DND-41 (cell line): ENCODE measurements at regions not wholly inside any gene's neighbourhood (a gene's known extent, or its start where the extent isn't known, plus 50 kb on each side); places are given as distances from the start of the nearest gene placed in this dataset.

Source experiments
- ATAC-seq: fragments of 200-7000 bp; cut with Tn5 transposase; 3 replicates; pipeline ENCODE4 v1.9.1; 2021; ENCODE audit warnings: low read depth; ENCODE audit not compliant: insufficient read depth
- DNase-seq: peaks from one replicate; pipeline ENCODE4 v3.0.0-alpha.2; 2020
- H2AFZ ChIP-seq: 2 replicates; pipeline ENCODE4 v1.6.0; 2012; ENCODE audit warnings: low read depth, low read length
- H3K27ac ChIP-seq: 2 replicates; pipeline ENCODE4 v1.5.1; 2012; ENCODE audit warnings: low read length, inconsistent platforms
- H3K27me3 ChIP-seq: fragments of 200-600 bp; sonication (generic); 2 replicates; pipeline ENCODE4 v1.6.0; 2012; ENCODE audit warnings: low read length, mild to moderate bottlenecking, inconsistent platforms; ENCODE audit not compliant: insufficient read depth, poor library complexity
- H3K36me3 ChIP-seq: 2 replicates; pipeline ENCODE4 v1.5.1; 2012; ENCODE audit warnings: low read length, inconsistent platforms; ENCODE audit not compliant: insufficient read depth
- H3K4me1 ChIP-seq: 2 replicates; pipeline ENCODE4 v1.5.1; 2012; ENCODE audit warnings: mild to moderate bottlenecking, low read length; ENCODE audit not compliant: insufficient read depth
- H3K4me2 ChIP-seq: 2 replicates; pipeline ENCODE4 v1.6.0; 2012; ENCODE audit warnings: mild to moderate bottlenecking, moderate library complexity, low read length, inconsistent platforms; ENCODE audit not compliant: insufficient read depth
- H3K4me3 ChIP-seq, 2 experiments: fragments of 200-600 bp in 1 of 2; shearing (Covaris generic) in 1 of 2; 2 replicates each; pipeline ENCODE4 v1.5.1; 2012 to 2016; ENCODE audit warnings: inconsistent platforms in 2 of 2, low read length in 2 of 2, mild to moderate bottlenecking in 2 of 2, low read depth in 1 of 2, moderate library complexity in 1 of 2
- H3K79me2 ChIP-seq: 2 replicates; pipeline ENCODE4 v1.6.0; 2012; ENCODE audit warnings: low read length, inconsistent platforms; ENCODE audit not compliant: insufficient read depth
- H3K9ac ChIP-seq: 2 replicates; pipeline ENCODE4 v1.6.0; 2012; ENCODE audit warnings: low read depth, mild to moderate bottlenecking, inconsistent platforms, low read length, moderate library complexity
- H3K9me3 ChIP-seq: 2 replicates; pipeline ENCODE4 v1.5.1; 2012; ENCODE audit warnings: low read length, moderate library complexity, mild to moderate bottlenecking, inconsistent platforms; ENCODE audit not compliant: insufficient read depth, severe bottlenecking
- H4K20me1 ChIP-seq: 2 replicates; pipeline ENCODE4 v1.6.0; 2012; ENCODE audit warnings: low read length; ENCODE audit not compliant: insufficient read depth
- CTCF ChIP-seq: IDR thresholded peaks from 2 replicates; pipeline ENCODE4 v1.5.1; 2012; ENCODE audit warnings: borderline replicate concordance, low read length, moderate library complexity, mild to moderate bottlenecking; ENCODE audit not compliant: poor library complexity, severe bottlenecking; ENCODE audit errors: extremely low read depth
- EZH2 ChIP-seq: IDR thresholded peaks from 3 replicates; pipeline ENCODE4 v1.6.1; 2012; ENCODE audit warnings: borderline replicate concordance, low read depth, mild to moderate bottlenecking, moderate library complexity, low read length, inconsistent platforms; ENCODE audit not compliant: severe bottlenecking

- no peak for TF ChIP-seq EZH2
- no peak for TF ChIP-seq CTCF
These were observed 639.6 kb downstream of the CETN3 start for GRCh38 chr5:89769975-89770374.

GRCh38 chr5:89759802-89760201 lies 649.8 kb downstream of the CETN3 start:
- TF ChIP-seq EZH2 (no peak), CTCF (no peak)
- no peak overlapping the region for H3K9ac ChIP-seq
- no peak overlapping the region for H3K4me2 ChIP-seq
- no peaks in the 10 kb centered on the region for H4K20me1 ChIP-seq
- ATAC-seq (no peak), DNase-seq (no peak)
- H3K79me2 ChIP-seq, result no peaks in the 10 kb centered on the region
- no peak overlapping the region for H3K4me3 ChIP-seq
- H3K9me3 ChIP-seq, result no peaks in the 10 kb centered on the region
- H2AFZ ChIP-seq, result no peak overlapping the region
- H3K4me1 ChIP-seq, result no peaks in the 10 kb centered on the region
- no peaks in the 10 kb centered on the region for H3K36me3 ChIP-seq
- no peak overlapping the region for H3K27ac ChIP-seq
- H3K27me3 ChIP-seq, result no peaks in the 10 kb centered on the region

More at GRCh38 chr5:89769975-89770374, 639.6 kb downstream of the CETN3 start:
- Histone ChIP-seq H3K36me3 (no peaks in the 10 kb centered on the region), H3K4me3 (no peak overlapping the region), H3K9ac (no peak overlapping the region), H3K27me3 (no peaks in the 10 kb centered on the region), H3K79me2 (no peaks in the 10 kb centered on the region), H2AFZ (no peak overlapping the region), H4K20me1 (no peaks in the 10 kb centered on the region), H3K4me1 (no peaks in the 10 kb centered on the region), H3K9me3 (no peaks in the 10 kb centered on the region), H3K4me2 (no peak overlapping the region), H3K27ac (no peak overlapping the region)
- ATAC-seq (no peak), DNase-seq (no peak)

- Histone ChIP-seq H3K79me2 (no peaks in the 10 kb centered on the region), H3K4me1 (no peaks in the 10 kb centered on the region), H3K4me3 (no peak overlapping the region), H3K4me2 (no peak overlapping the region), H4K20me1 (no peaks in the 10 kb centered on the region), H3K27me3 (no peaks in the 10 kb centered on the region), H3K27ac (no peak overlapping the region), H3K9me3 (no peaks in the 10 kb centered on the region), H3K36me3 (no peaks in the 10 kb centered on the region), H2AFZ (no peak overlapping the region), H3K9ac (no peak overlapping the region)
- no peak for TF ChIP-seq CTCF
- no peak for TF ChIP-seq EZH2
- DNase-seq (no peak), ATAC-seq (no peak)
These were observed 651.4 kb downstream of the CETN3 start for GRCh38 chr5:89758146-89758545.

GRCh38 chr5:89756955-89757354 lies 652.6 kb downstream of the CETN3 start:
- Histone ChIP-seq H3K27ac (no peak overlapping the region), H3K4me3 (no peak overlapping the region), H2AFZ (no peak overlapping the region), H3K4me2 (no peak overlapping the region), H3K36me3 (no peaks in the 10 kb centered on the region), H3K79me2 (no peaks in the 10 kb centered on the region), H3K9ac (no peak overlapping the region), H3K4me1 (no peaks in the 10 kb centered on the region), H3K9me3 (no peaks in the 10 kb centered on the region), H4K20me1 (no peaks in the 10 kb centered on the region), H3K27me3 (no peaks in the 10 kb centered on the region)
- no peak for ATAC-seq
- no peak for DNase-seq
- TF ChIP-seq CTCF, result no peak
